H1 (cell line): ENCODE measurements at regions not wholly inside any gene's neighbourhood (a gene's known extent, or its start where the extent isn't known, plus 50 kb on each side); places are given as distances from the start of the nearest gene placed in this dataset.

Experiments used
- BACH1 ChIP-seq: IDR thresholded peaks from 2 replicates; pipeline ENCODE4 v1.6.1; 2012; ENCODE audit warnings: low read length, improper control_type of control experiment
- BRCA1 ChIP-seq: IDR thresholded peaks from 2 replicates; pipeline ENCODE4 v1.6.1; 2012; ENCODE audit warnings: low read depth, low read length, improper control_type of control experiment
- CTBP2 ChIP-seq: IDR thresholded peaks from 2 replicates; pipeline ENCODE4 v1.7.0; 2011; ENCODE audit warnings: borderline replicate concordance, mild to moderate bottlenecking, moderate library complexity, mixed read lengths, low read length; ENCODE audit not compliant: insufficient read depth, insufficient read length
- EP300 ChIP-seq, 2 experiments: IDR thresholded peaks; 1 replicate in 1 of 2; 2 replicates in 1 of 2; pipeline ENCODE4 v1.6.1; 2011 to 2012; ENCODE audit warnings: low read depth in 2 of 2, low read length in 2 of 2, mild to moderate bottlenecking in 2 of 2, borderline replicate concordance in 1 of 2, inconsistent platforms in 1 of 2, moderate library complexity in 1 of 2
- JUND ChIP-seq: IDR thresholded peaks from 2 replicates; pipeline ENCODE4 v1.6.1; 2011; ENCODE audit warnings: mild to moderate bottlenecking, improper control_type of control experiment, low read length
- RAD21 ChIP-seq, 2 experiments: IDR thresholded peaks in 1 of 2; conservative IDR thresholded peaks in 1 of 2; 2 replicates each; pipeline ENCODE4 v1.6.1; 2011; ENCODE audit warnings: low read depth in 2 of 2, low read length in 2 of 2, improper control_type of control experiment in 1 of 2, inconsistent platforms in 1 of 2, mild to moderate bottlenecking in 1 of 2, moderate library complexity in 1 of 2

- no peak for TF ChIP-seq BRCA1
- no peak for TF ChIP-seq BACH1
- TF ChIP-seq EP300 (IDR thresholded peaks at IDR 0.05; ENCODE audit: borderline replicate concordance in 1 of 2, low read depth in 2 of 2, low read length in 2 of 2) = no peak
- no peak for TF ChIP-seq JUND
- no peak for TF ChIP-seq RAD21 (IDR thresholded peaks at IDR 0.05 in 1 of 2, conservative IDR thresholded peaks at IDR 0.05 in 1 of 2; ENCODE audit: low read depth in 2 of 2, low read length in 2 of 2)
- no peak for TF ChIP-seq CTBP2
Measured at GRCh38 chr2:136713739-136714138, 51.6 kb upstream of the THSD7B start (continued).
